Cardiac fibroblast (primary cell): ENCODE measurements at regions not wholly inside any gene's neighbourhood (a gene's known extent, or its start where the extent isn't known, plus 50 kb on each side); places are given as distances from the start of the nearest gene placed in this dataset.

Experiments used
- DNase-seq, 2 donors: peaks; one replicate each; pipeline versions ENCODE4 v3.0.0 to v3.0.0-alpha.2; 2010; ENCODE audit warnings: low read depth in 2 of 2
- H3K4me3 ChIP-seq, 2 donors: replicated peaks in 1 of 2; 1 replicate in 1 of 2; 2 replicates in 1 of 2; pipeline ENCODE4 v1.5.1; 2011; ENCODE audit warnings: low read depth in 2 of 2, low read length in 2 of 2, mild to moderate bottlenecking in 2 of 2, moderate library complexity in 1 of 2
- TF ChIP-seq, protein P1 (sequence below): IDR thresholded peaks from one replicate; pipeline ENCODE4 v1.5.1; 2011; ENCODE audit warnings: low read depth, mild to moderate bottlenecking, low read length, inconsistent platforms

DNA sequence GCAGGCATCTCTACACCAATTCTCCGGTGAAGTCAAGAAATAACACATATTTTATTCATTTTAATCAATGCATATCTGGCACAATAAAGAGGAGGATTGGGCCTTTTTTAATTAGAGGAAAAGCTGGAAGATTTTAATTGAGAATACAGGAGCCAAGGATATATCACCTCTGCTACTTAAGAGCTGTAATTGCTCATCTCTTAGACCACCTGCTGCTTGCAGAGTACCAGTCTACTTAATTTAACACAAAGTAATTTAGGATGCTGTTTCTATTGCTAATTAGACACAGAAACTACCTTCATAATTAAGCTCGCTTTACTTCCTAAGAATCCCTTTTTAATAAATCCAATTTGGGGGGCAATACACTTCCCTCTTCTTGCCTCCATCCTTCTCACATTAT is 326.9 kb downstream of the TENT4A start:
- no peak overlapping the region for H3K4me3 ChIP-seq
- no peak for DNase-seq
- TF ChIP-seq, protein P1, sequence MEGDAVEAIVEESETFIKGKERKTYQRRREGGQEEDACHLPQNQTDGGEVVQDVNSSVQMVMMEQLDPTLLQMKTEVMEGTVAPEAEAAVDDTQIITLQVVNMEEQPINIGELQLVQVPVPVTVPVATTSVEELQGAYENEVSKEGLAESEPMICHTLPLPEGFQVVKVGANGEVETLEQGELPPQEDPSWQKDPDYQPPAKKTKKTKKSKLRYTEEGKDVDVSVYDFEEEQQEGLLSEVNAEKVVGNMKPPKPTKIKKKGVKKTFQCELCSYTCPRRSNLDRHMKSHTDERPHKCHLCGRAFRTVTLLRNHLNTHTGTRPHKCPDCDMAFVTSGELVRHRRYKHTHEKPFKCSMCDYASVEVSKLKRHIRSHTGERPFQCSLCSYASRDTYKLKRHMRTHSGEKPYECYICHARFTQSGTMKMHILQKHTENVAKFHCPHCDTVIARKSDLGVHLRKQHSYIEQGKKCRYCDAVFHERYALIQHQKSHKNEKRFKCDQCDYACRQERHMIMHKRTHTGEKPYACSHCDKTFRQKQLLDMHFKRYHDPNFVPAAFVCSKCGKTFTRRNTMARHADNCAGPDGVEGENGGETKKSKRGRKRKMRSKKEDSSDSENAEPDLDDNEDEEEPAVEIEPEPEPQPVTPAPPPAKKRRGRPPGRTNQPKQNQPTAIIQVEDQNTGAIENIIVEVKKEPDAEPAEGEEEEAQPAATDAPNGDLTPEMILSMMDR = no peak

DNA sequence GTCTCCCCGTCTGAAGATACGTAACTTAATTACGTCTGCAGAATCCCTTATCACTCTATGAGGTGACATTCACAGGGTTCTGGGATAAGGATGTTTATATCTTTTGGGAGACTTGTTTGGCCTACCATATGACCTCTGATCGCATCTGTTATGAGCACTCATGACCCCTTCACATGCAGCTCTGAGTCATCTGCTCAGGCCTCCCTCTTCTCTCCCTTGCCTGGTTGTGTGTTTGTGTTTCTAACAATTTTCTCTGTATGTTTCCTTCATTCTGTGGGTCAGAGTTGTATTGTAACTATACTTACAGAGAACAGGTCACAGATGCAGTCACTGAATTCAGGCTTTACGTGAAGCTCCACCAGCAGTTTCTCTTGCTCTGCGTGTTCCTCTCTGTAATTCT is 330.6 kb downstream of the TENT4A start:
- H3K4me3 ChIP-seq = no peak overlapping the region
- TF ChIP-seq, protein P1 = no peak
- no peak for DNase-seq

DNA sequence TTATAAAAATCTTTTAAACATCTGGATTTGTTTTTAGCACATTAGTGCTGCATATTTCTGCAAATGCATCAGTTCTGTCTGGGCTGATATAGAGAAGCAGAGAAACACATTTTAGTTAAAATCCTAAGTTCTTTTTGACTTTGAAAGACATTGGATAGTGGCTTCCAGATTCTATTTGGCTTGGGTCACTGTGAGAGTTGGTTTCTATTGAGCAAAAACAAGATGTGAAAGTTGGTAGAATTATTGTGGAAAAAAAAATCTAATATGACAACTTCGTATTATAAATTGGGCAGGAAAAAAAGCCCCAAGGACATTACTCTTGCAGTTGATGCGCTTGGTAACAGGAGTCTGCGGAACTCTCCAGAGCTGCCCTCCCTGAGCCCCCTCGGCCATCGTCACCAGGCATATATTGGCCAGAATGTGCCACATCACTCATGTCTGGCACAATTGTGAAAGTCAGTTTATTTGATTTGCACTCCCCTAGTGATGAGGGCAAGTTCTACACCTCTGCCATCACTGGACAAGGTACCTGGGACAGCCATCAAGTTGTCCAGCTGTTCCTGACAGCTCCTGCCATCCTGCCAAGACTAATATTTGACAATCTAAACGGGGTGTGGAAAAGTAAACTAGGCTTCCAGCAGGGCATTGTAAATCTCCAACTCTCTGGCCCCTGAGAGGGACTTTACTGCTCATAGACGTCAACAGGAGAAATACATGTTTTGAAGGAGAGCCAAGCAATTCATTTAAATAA is 334.5 kb downstream of the TENT4A start:
- DNase-seq = no peak
- TF ChIP-seq, protein P1 = no peak
- H3K4me3 ChIP-seq = no peak overlapping the region

DNA sequence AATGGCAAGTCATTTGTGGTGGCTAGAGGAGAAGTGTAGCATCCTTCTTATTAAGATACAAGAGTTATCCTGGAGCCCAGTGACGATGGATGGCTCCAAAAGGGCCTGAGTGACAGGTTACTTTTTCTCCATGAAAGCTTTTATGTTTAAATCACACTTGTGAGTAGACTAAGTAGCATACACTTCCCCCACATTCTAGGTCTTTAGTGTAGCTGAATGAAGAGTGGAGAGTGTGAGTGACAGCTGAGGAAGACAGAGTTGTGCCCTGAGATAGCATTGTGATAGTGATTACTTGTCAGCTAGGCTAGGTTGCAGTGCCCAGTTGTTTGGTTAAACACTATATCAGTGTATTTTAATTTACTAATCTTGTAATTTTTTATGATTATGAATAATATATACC is 337.8 kb downstream of the TENT4A start:
- TF ChIP-seq, protein P1 = no peak
- no peak overlapping the region for H3K4me3 ChIP-seq
- no peak for DNase-seq

DNA sequence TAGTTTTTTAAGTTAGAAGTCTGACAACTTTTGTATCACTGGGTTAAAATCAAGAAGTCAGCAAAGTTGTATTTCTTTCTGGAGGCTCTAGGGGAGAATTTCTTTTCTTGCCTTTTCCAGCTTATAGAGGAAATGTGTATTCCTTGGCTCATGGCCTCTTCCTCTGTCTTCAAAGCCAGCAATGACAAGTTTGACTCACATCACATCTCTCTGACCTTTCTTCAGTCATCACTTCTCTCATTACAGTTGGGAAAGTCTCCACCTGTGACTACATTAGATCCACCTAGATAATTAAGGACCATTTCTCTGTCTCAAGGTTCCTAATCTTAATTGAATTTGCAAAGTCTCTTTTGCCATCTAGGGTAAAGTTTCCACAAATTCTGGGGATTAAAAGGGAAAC is 339.9 kb downstream of the TENT4A start:
- no peak for DNase-seq
- TF ChIP-seq, protein P1 = no peak
- no peak overlapping the region for H3K4me3 ChIP-seq

DNA sequence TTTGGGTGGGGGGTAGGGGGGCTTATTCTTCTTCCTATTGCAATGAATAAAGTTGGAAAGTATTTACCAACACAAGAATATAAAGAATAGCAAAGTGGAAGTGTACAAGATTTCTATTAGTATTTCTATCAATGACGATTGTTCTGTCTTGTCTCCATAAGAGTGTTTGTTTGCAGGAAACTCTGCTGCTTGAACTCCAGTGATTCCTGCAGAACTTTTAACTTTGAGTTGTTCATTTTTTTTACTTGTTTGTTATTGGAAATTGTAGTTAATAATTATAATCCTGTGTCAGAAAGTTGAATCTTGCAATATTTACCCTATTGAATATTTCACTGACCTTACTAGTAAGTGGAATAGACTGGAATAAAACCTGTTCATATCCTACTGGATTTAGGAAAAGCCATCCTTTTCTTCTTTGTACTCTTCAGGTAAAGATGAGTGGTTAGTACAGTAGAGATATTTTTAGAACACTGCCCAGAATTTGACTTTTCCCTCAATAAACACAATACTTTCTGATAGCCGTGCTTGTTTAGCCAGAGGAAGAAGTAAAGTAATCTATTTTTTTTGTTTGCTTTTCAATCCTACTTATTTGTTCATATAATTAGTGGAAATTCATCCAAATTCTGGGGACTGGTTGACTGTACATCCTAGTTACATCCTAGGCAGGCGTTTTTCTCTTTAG is 340.4 kb downstream of the TENT4A start:
- H3K4me3 ChIP-seq = no peak overlapping the region
- no peak for DNase-seq
- TF ChIP-seq, protein P1 = no peak
